Endothelial cell of umbilical vein (primary cell): ENCODE measurements at regions not wholly inside any gene's neighbourhood (a gene's known extent, or its start where the extent isn't known, plus 50 kb on each side); places are given as distances from the start of the nearest gene placed in this dataset.

ENCODE experiments used
- BruUV-seq: library from RNA; stranded (reverse); fragments of 400-500 nt; replicated peaks from 2 replicates; lab custom pipeline; 2021; lab: Mats Ljungman, UMichigan
- CTCF ChIA-PET: fragments of 300-600, 350-600 bp; sonication (Branson Sonifier 250); formaldehyde crosslinking; loops from one replicate; lab custom pipeline; 2021; ENCODE audit warnings: antibody characterized with exemption, inconsistent platforms; lab: Charles Lee
- POLR2A ChIA-PET: fragments of 300-600, 350-600 bp; sonication (Branson Sonifier 250); formaldehyde crosslinking; loops from one replicate; lab custom pipeline; 2021; ENCODE audit warnings: antibody characterized with exemption, inconsistent platforms; lab: Charles Lee
- DNase-seq: peaks from one replicate; pipeline ENCODE4 v3.0.0-alpha.2; 2011; ENCODE audit warnings: low read depth, low spot score
- FAIRE-seq: peaks from 2 replicates; lab custom pipeline; 2011; peaks lifted over from hg19 to GRCh38; lab: Jason Lieb, UNC
- H2AFZ ChIP-seq: 2 replicates; pipeline ENCODE4 v1.6.0; 2012; ENCODE audit warnings: low read depth, low read length, control low read depth, inconsistent platforms
- H3K27ac ChIP-seq: 2 replicates; pipeline ENCODE4 v1.5.1; 2011; ENCODE audit warnings: low read depth, mild to moderate bottlenecking, control low read depth, low read length, moderate library complexity; ENCODE audit not compliant: insufficient read depth
- H3K27me3 ChIP-seq, 2 experiments: 2 replicates each; pipeline versions ENCODE4 v1.6.0 to v1.6.1; 2011; ENCODE audit warnings: low read length in 2 of 2, mixed read lengths in 1 of 2; ENCODE audit not compliant: control insufficient read depth in 2 of 2, insufficient read depth in 2 of 2
- H3K36me3 ChIP-seq, 2 experiments: 2 replicates in 1 of 2; 3 replicates in 1 of 2; pipeline ENCODE4 v1.5.1; 2011; ENCODE audit warnings: low read length in 2 of 2, mild to moderate bottlenecking in 1 of 2, moderate library complexity in 1 of 2; ENCODE audit not compliant: control insufficient read depth in 2 of 2, insufficient read depth in 2 of 2; ENCODE audit errors: extremely low read depth in 1 of 2
- H3K4me1 ChIP-seq: 3 replicates; pipeline ENCODE4 v1.5.1; 2011; ENCODE audit warnings: mild to moderate bottlenecking, low read length; ENCODE audit not compliant: control insufficient read depth, insufficient read depth; ENCODE audit errors: extremely low read depth
- H3K4me2 ChIP-seq: 2 replicates; pipeline ENCODE4 v1.6.1; 2011; ENCODE audit warnings: low read length, control low read depth, mixed read lengths; ENCODE audit not compliant: insufficient read depth
- H3K4me3 ChIP-seq, 3 experiments: fragments of 200-600 bp in 1 of 3; sonication (generic), shearing (Covaris generic) in 1 of 3; replicated peaks in 1 of 3; 2 replicates each; pipeline ENCODE4 v1.5.1; 2011 to 2016; ENCODE audit warnings: control low read depth in 3 of 3, low read length in 3 of 3, mild to moderate bottlenecking in 2 of 3, inconsistent platforms in 1 of 3, low read depth in 1 of 3, moderate library complexity in 1 of 3; ENCODE audit not compliant: insufficient read depth in 1 of 3
- H3K79me2 ChIP-seq: 2 replicates; pipeline ENCODE4 v1.6.0; 2012; ENCODE audit warnings: low read length, inconsistent platforms; ENCODE audit not compliant: control insufficient read depth, insufficient read depth
- H3K9ac ChIP-seq: replicated peaks from 2 replicates; pipeline ENCODE3; 2011; ENCODE audit warnings: low read length, control low read depth; ENCODE audit not compliant: insufficient read depth; ENCODE audit errors: extremely low read depth
- H3K9me1 ChIP-seq: replicated peaks from 3 replicates; pipeline ENCODE4 v1.6.0; 2011; ENCODE audit warnings: mild to moderate bottlenecking, low read length; ENCODE audit not compliant: control insufficient read depth, insufficient read depth; ENCODE audit errors: extremely low read depth
- H3K9me3 ChIP-seq: replicated peaks from 2 replicates; pipeline ENCODE4 v1.5.1; 2012; ENCODE audit warnings: low read length, inconsistent platforms; ENCODE audit not compliant: control insufficient read depth, insufficient read depth
- H4K20me1 ChIP-seq: replicated peaks from 2 replicates; pipeline ENCODE3; 2011; ENCODE audit warnings: mild to moderate bottlenecking, low read length; ENCODE audit not compliant: control insufficient read depth, insufficient read depth; ENCODE audit errors: extremely low read depth
- EZH2 ChIP-seq: IDR thresholded peaks from 2 replicates; pipeline ENCODE4 v1.6.1; 2012; ENCODE audit warnings: borderline replicate concordance, low read depth, mild to moderate bottlenecking, moderate library complexity, low read length, inconsistent platforms; ENCODE audit not compliant: severe bottlenecking
- FOS ChIP-seq: IDR thresholded peaks from 2 replicates; pipeline ENCODE4 v1.6.1; 2011; ENCODE audit warnings: mild to moderate bottlenecking, low read length, moderate library complexity, borderline replicate concordance; ENCODE audit not compliant: insufficient read depth
- GATA2 ChIP-seq: IDR thresholded peaks from 2 replicates; pipeline ENCODE4 v1.7.0; 2011; ENCODE audit warnings: low read depth, mild to moderate bottlenecking, moderate library complexity, mixed read lengths, low read length; ENCODE audit not compliant: insufficient read length, insufficient read depth
- JUN ChIP-seq: IDR thresholded peaks from 2 replicates; pipeline ENCODE4 v1.6.1; 2011; ENCODE audit warnings: borderline replicate concordance, low read depth; ENCODE audit not compliant: insufficient read length, insufficient read depth
- MAX ChIP-seq: IDR thresholded peaks from 2 replicates; pipeline ENCODE4 v1.6.1; 2011; ENCODE audit not compliant: insufficient read depth, insufficient read length
- MYC ChIP-seq: IDR thresholded peaks from one replicate; pipeline ENCODE4 v1.6.1; 2011; ENCODE audit warnings: mild to moderate bottlenecking, low read depth, low read length
- POLR2A ChIP-seq: IDR thresholded peaks from 2 replicates; pipeline ENCODE4 v1.6.1; 2012; ENCODE audit warnings: low read depth, mild to moderate bottlenecking, control low read depth, low read length
- POLR2AphosphoS5 ChIP-seq: IDR thresholded peaks from 2 replicates; pipeline ENCODE4 v1.6.1; 2012; ENCODE audit warnings: low read depth, mild to moderate bottlenecking, control low read depth, low read length, moderate library complexity; ENCODE audit not compliant: insufficient read depth
- dilution Hi-C: fragments of 300-500 bp; cut with MboI; formaldehyde crosslinking; loops from one replicate; pipeline ENCODE4 v1.15.0; 2019; ENCODE audit warnings: low sequenced_read_pairs; ENCODE audit not compliant: extremely low pct_ligation_motif_present
- intact Hi-C: fragments of 100-400 bp; cut with micrococcal nuclease; formaldehyde crosslinking; loops from one replicate; pipeline ENCODE4 v1.10.0; 2022
- TF ChIP-seq, protein P1 (sequence below), 2 donors: IDR thresholded peaks; 1 replicate in 1 of 2; 2 replicates in 1 of 2; pipeline ENCODE4 v1.5.1; 2011; ENCODE audit warnings: low read length in 2 of 2, mild to moderate bottlenecking in 2 of 2, moderate library complexity in 2 of 2, control low read depth in 1 of 2, inconsistent platforms in 1 of 2, low read depth in 1 of 2; ENCODE audit not compliant: insufficient read depth in 1 of 2; ENCODE audit errors: extremely low read depth in 1 of 2

GRCh38 chr3:176587089-176587488, 610.2 kb downstream of the TBL1XR1 start:
- TF ChIP-seq POLR2A = no peak
- no peak for TF ChIP-seq POLR2AphosphoS5
- TF ChIP-seq, protein P1, sequence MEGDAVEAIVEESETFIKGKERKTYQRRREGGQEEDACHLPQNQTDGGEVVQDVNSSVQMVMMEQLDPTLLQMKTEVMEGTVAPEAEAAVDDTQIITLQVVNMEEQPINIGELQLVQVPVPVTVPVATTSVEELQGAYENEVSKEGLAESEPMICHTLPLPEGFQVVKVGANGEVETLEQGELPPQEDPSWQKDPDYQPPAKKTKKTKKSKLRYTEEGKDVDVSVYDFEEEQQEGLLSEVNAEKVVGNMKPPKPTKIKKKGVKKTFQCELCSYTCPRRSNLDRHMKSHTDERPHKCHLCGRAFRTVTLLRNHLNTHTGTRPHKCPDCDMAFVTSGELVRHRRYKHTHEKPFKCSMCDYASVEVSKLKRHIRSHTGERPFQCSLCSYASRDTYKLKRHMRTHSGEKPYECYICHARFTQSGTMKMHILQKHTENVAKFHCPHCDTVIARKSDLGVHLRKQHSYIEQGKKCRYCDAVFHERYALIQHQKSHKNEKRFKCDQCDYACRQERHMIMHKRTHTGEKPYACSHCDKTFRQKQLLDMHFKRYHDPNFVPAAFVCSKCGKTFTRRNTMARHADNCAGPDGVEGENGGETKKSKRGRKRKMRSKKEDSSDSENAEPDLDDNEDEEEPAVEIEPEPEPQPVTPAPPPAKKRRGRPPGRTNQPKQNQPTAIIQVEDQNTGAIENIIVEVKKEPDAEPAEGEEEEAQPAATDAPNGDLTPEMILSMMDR (IDR thresholded peaks at IDR 0.05; ENCODE audit: extremely low read depth in 1 of 2, insufficient read depth in 1 of 2, low read depth in 1 of 2, low read length in 2 of 2) = no peak
- no peak for TF ChIP-seq MAX
- no peak for TF ChIP-seq MYC
- no peak for TF ChIP-seq GATA2
- TF ChIP-seq EZH2 = no peak
- no peak for TF ChIP-seq FOS
- no peak for TF ChIP-seq JUN
- Histone ChIP-seq H3K79me2 (no peaks in the 10 kb centered on the region), H2AFZ (no peak overlapping the region), H3K9ac (no peak overlapping the region), H3K4me2 (no peak overlapping the region), H3K9me3 (no peaks in the 10 kb centered on the region), H3K4me3 (no peak overlapping the region), H4K20me1 (no peaks in the 10 kb centered on the region), H3K4me1 (peaks cover 19% of the 10 kb centered on the region), H3K27ac (no peak overlapping the region), H3K27me3 (no peaks in the 10 kb centered on the region), H3K9me1 (no peaks in the 10 kb centered on the region), H3K36me3 (no peaks in the 10 kb centered on the region)
- no TSS peak for BruUV-seq
- CTCF ChIA-PET = interaction anchor here (0.7 kb wide), 1 partner anchor 14 kb away, joined by 3 read pairs; no protein-coding TSS in a partner anchor
- DNase-seq (no peak), FAIRE-seq (no peak)
- dilution Hi-C loops = no loop called here
- POLR2A ChIA-PET = no interaction called here
- intact Hi-C loops = no loop called here
